ENCODE measurements at regions not wholly inside any gene's neighbourhood (a gene's known extent, or its start where the extent isn't known, plus 50 kb on each side); places are given as distances from the start of the nearest gene placed in this dataset.

DNA sequence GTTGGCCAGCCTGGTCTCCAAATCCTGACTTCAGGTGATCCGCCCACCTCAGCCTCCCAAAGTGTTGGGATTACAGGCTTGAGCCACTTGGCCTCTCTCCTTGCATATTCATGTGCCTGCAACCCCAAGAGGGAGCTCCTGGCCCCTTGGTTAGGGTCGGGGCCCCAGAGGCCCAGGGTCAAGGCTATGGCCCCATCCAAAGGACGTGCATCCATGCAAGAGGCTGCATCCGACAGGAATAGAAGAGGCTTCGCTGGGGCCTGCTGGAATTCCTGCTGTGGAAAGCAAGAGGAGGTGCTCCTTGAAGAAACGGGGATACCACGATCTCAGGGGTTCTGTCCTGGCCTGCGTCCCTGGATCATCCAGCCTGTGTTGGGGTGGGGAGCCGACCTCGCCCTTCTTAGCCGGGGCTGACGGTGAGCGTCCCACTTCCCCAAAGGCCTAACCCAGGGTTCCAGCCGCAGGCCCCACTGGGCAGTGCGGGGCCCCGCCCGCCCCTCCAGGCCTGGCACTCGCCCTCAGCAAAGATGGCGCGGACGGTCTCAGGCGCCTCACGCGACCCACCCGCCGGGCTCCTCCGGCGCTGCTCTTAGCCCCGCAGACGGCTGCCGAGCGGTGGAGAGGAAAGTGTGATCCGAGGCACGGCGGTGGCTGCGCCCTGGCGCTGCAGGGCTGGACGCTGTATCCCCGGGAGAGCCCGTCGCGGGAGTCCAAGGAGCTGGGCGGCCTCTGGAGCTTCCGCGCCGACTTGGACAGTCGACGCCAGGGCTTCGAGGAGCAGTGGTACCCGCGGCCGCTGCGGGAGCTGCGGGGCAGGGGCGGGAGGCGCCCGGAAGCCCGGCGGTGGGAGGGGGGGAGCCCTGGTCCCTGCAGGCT is 54.7 kb downstream of the ZNF727 start:
- Mint-ChIP-seq H3K36me3 (ENCODE audit: insufficient read depth) (no peaks in the 10 kb centered on the region), H3K4me3 (no peak overlapping the region)
- ATAC-seq: no peak

DNA sequence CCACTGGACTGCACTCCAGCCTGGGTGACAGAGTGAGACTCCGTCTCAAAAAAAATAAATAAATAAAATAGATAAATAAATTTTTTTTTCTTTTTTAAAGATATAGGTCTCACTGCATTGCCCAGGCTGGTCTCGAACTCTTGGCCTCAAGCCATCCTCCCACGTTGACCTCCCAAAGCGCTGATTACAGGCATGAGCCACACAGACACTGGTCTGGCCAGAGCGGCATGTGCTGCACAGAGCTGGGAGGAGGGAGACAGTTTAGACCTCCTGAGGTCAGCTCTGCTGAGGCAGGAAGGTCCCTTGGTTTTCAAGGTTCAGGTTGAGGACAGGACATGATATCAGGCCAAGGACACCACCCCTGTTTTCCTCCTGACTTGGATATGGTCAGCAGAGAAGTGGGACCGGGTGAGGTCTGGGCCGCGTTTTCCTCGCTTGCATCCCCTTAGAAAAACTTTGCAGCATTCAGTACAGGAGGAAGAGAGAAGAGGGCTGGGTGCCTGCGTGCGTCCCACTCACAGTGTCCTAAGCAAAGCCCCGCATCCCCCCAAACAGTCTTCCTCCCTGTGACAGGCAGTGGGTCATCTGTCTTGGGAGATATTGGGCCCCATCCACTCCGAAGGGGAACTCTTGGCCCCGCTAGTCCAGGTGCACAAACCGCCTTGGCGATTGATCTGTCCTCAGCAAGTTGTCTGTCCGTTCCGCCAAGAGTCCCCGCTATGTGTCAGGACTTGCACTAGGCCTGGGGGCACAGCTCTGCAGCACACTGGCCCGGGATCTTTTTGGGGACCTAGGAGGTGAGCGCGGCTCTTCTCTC is 56.1 kb downstream of the ZNF727 start:
- DNase-seq (no peak), ATAC-seq (no peak)
- no peaks in the 10 kb centered on the region for H3K36me3 Mint-ChIP-seq (ENCODE audit: insufficient read depth)
- H3K27me3 Mint-ChIP-seq (ENCODE audit: low read depth): no peaks in the 10 kb centered on the region
- H3K9me3 Mint-ChIP-seq: peaks cover 8% of the 10 kb centered on the region
- no peak overlapping the region for H3K4me3 Mint-ChIP-seq
- H3K4me1 Mint-ChIP-seq (ENCODE audit: low read depth): no peaks in the 10 kb centered on the region

More for the DNA sequence above, 54.7 kb downstream of the ZNF727 start:
- Mint-ChIP-seq H3K9me3 (peaks cover 8% of the 10 kb centered on the region), H3K4me1 (ENCODE audit: low read depth) (no peaks in the 10 kb centered on the region), H3K27me3 (ENCODE audit: low read depth) (no peaks in the 10 kb centered on the region)
- no peak for DNase-seq

DNA sequence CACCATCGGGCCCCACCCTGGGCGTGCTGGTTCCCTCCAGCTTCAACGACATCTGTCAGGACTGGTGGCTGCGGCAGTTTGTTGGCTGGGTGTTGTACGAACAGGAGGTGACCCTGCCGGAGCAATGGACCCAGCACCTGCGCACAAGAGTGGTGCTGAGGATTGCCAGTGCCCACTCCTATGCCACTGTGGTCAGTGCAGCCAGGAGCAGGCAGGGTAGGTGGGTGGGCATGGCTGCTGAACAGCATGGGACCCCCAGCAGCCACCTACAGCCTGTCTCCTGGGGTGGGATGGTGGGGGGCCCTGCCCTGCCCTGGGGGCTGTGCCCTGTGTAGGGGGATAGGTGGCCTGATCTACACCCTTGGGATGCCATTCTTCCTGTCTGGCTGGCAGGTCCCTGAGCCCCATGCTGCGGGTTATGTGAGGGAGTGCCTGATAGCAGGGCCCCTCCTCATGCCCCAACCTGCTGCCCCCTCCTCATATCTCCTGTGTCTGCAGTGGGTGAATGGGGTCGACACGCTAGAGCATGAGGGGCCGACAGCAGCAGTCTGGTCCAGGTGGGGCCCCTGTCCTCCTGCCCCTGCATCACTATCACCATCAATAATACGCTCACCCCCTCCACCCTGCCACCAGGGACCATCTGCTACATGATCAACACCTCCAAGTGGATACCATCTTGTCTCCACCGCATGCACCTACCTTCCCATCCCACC is 56.9 kb downstream of the ZNF727 start:
- ATAC-seq (no peak), DNase-seq (no peak)
- Mint-ChIP-seq H3K4me3 (no peak overlapping the region), H3K27me3 (ENCODE audit: low read depth) (no peaks in the 10 kb centered on the region), H3K9me3 (peaks cover 8% of the 10 kb centered on the region), H3K36me3 (ENCODE audit: insufficient read depth) (no peaks in the 10 kb centered on the region), H3K4me1 (ENCODE audit: low read depth) (no peaks in the 10 kb centered on the region)

DNA sequence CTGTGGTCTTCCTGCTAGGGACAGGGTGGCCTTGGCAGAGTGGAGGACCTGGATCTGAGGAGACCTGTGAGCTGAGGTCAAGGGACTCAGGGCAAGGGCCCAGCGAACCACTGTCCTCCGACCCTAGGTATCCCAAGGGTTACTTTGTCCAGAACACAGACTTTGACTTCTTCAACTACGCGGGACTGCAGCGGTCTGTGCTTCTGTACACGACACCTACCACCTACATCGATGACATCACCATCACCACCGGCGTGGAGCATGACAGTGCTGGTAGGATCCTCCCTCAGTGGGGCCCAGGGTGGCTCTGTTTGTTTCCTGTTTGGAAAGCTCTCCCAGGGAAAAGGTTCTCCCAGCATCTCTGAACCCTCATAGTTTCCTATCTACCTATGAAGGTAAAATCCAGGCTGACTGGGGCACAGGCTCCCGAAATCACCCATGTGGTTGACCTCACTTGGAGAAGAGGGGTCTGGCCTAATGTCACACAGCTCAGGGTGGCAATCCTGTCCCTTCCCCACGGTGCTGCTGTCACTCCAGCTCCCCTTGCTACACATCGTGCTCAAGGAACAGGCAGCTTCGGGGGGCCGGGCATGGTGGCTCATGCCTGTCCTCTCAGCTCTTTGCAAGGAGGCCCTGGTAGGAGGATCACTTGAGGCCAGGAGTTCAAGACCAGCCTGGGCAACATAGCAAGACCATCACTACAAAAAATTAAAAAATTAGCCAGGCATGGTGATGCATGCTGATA is 57.6 kb downstream of the ZNF727 start:
- Mint-ChIP-seq H3K27me3 (ENCODE audit: low read depth) (no peaks in the 10 kb centered on the region), H3K4me3 (no peak overlapping the region), H3K9me3 (peaks cover 2% of the 10 kb centered on the region), H3K4me1 (ENCODE audit: low read depth) (no peaks in the 10 kb centered on the region), H3K36me3 (ENCODE audit: insufficient read depth) (no peaks in the 10 kb centered on the region)
- DNase-seq (no peak), ATAC-seq (no peak)

DNA sequence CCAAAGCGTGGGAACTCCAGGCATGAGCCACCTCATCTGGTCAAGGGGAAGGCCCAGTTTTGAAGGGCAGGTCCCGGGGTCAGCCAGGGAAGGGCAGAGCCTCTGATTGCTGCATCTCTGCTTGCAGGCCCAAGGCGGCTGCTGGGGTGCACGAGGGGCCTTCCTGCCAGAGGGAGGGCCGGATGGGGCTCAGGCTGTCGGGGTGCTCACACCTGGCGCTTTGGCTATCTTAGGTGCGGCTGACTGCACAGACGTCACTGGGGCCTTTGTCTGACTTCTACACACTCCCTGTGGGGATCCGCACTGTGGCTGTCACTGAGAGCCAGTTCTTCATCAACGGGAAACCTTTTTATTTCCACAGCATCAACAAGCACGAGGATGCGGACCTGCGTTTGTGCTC is 68.7 kb downstream of the ZNF727 start:
- H3K36me3 Mint-ChIP-seq (ENCODE audit: insufficient read depth): no peaks in the 10 kb centered on the region
- ATAC-seq (no peak), DNase-seq (no peak)
- no peak overlapping the region for H3K4me3 Mint-ChIP-seq
- no peaks in the 10 kb centered on the region for H3K4me1 Mint-ChIP-seq (ENCODE audit: low read depth)
- H3K9me3 Mint-ChIP-seq: peaks cover 5% of the 10 kb centered on the region
- H3K27me3 Mint-ChIP-seq (ENCODE audit: low read depth): no peaks in the 10 kb centered on the region

DNA sequence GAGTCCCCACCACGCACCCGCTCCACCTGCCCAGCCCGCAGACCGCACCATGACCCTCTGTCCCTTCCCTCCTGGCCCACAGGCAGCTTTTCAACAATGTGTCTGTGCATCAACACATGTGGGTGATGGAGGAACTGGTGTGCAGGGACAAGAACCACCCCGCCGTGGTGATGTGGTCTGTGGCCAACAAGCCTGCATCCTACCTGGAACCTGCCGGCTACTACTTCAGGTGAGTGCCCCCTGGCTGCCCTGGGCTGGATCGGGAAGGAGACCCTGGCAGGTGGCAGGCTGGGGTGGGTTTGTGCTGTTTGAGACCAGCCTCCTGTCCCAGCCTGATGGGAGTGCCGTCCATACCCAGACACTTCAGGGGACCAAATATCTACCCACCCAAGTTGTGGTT is 69.6 kb downstream of the ZNF727 start:
- Mint-ChIP-seq H3K36me3 (ENCODE audit: insufficient read depth) (no peaks in the 10 kb centered on the region), H3K4me1 (ENCODE audit: low read depth) (no peaks in the 10 kb centered on the region), H3K4me3 (no peak overlapping the region), H3K27me3 (ENCODE audit: low read depth) (no peaks in the 10 kb centered on the region), H3K9me3 (peaks cover 5% of the 10 kb centered on the region)
- no peak for DNase-seq
- ATAC-seq: no peak

DNA sequence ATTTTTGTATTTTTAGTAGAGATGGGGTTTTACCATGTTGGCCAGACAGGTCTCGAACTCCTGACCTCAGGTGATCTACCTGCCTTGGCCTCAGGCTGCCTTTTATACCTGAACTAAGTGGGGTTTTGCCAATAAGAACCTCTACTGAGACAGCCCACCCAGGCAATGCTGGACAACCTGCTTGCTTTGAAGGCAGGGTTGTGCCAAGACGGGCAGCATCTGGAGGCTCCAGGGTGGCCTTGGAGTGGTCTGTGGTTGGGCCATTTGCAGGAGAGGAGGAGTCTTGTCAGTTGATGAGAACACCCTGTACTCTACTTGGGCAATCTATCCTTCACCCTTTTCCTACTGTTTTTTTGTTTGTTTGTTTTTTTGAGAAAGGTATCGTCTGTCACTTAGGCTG is 75.3 kb upstream of the ZNF735 start:
- DNase-seq (no peak), ATAC-seq (no peak)
- Mint-ChIP-seq H3K4me1 (ENCODE audit: low read depth) (no peaks in the 10 kb centered on the region), H3K36me3 (ENCODE audit: insufficient read depth) (no peaks in the 10 kb centered on the region), H3K4me3 (no peak overlapping the region), H3K27me3 (ENCODE audit: low read depth) (no peaks in the 10 kb centered on the region), H3K9me3 (peaks cover 53% of the 10 kb centered on the region)
